Retina (tissue), 1 donor: ENCODE measurements at regions not wholly inside any gene's neighbourhood (a gene's known extent, or its start where the extent isn't known, plus 50 kb on each side); places are given as distances from the start of the nearest gene placed in this dataset.

Experiments used
- DNase-seq: peaks from one replicate; pipeline ENCODE4 v3.0.0-alpha.2; 2016

DNA sequence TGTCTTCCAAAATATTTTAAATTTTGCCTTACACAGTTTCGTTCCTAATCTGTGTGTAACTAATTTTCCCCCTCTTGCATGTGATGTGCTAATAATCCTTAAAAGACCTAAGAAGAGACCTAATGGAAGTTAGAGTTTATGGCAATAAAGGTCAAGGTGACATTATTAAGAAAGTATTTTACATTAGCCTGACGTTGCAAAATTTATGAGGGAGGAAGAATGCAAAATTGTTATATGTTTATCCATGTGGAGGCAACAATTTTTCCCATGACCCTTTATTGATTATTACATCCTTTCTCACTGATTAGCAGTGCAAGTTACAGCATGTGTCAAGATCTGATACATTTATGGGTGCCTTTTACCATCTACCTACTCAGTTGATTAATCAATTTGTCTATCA is 373.8 kb upstream of the ROBO1 start:
- DNase-seq, result no peak

GRCh38 chr3:80116281-80116680 is 348.5 kb upstream of the ROBO1 start:
- no peak for DNase-seq

DNA sequence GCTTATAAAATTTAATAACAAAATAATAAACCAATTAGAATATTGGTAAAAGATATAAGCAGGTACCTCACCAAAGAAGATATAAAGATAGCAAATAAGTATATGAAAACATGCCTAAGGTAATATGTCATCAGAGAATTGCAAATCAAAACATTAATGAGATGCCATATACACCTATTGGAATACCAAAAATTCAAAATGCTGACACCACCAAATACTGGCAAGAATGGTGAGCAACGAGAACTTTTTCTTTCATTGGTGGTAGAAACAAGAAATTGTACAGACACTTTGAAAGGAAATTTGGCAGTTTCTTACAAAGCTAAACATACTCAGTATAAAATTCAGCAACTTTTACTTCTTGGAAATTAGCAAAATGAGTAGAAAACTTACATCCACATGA is 346.9 kb upstream of the ROBO1 start:
- DNase-seq, result no peak

DNA sequence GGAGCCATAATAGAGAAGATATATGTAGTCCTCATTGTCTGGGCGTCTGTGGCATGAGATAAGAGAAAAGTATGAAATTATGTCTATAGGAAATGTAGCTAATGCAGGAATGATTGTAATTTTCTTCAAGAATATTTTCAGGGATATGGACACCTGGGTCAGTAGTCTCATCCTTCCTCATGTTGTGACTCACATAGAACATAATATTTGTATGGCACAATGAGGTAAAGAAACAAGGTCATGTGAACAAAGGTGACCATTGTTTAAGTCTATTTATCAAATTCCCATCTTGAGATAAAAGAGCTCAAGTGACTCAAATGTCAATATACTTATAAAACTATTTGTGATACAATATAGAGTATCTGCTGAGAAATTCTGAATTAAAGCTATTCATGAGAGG is 345.5 kb upstream of the ROBO1 start:
- no peak for DNase-seq

GRCh38 chr3:80099559-80100066 is 331.8 kb upstream of the ROBO1 start:
- DNase-seq, result no peak

- DNase-seq, result no peak
Observed at GRCh38 chr3:80097674-80098073, 329.9 kb upstream of the ROBO1 start.

DNA sequence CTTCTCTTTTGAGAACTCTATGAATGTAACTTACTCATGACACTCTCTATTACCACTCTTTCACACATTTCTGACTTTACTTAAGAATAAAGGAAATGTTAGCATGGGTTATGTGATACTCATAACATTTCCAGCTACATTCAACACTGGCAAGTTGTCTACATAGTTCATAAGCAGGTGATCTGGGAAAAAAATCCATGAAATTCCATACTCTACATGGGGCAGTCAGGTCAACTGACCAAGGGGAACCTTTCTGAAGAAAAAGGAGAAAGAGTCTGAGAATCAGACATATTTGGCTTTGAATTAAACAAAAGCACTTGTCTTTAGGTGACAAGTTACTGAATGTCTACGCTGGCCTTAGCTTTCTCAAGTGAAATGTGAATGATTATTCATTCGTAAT is 329.1 kb upstream of the ROBO1 start:
- DNase-seq, result no peak

- no peak for DNase-seq
Observed at GRCh38 chr3:80094589-80094988, 326.8 kb upstream of the ROBO1 start.

- no peak for DNase-seq
Observed at GRCh38 chr3:80087767-80088166, 320.0 kb upstream of the ROBO1 start.

DNA sequence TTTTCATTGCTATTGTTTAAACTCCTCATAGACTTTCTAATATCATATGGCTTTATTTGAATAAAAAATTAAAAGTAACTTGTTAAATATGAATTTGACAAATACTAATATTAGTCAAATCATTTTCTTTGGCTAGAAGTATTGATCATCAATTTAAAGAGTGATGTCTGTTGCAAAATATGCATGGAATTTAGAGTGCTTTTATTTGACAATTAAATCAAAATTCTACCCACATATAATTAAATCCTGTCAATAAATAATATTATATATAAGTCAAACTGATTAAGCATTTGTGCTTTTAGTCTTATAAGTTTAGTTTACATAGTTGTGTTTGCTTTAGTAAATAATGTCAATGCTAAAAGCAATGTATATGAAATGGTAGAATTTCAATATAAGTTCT is 318.6 kb upstream of the ROBO1 start:
- DNase-seq, result no peak

DNA sequence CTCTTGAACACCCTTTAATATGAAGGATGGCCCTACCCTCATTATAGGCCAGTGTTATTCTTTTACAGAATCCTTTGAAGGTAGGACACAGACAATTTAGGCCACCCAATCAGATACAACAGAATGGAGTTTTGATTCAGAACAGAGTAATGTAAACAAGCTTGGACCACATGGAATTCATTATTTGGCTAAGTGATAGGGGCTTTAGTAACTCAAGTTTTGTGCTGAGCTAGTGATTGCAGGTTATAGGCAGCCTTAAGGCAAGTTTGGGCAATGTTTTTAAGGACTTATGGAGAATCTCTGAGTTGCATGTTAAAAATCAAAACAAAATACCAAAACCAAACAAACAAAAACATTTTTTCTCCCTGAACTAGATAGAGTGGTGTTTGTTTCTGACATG is 312.1 kb upstream of the ROBO1 start:
- DNase-seq, result no peak

DNA sequence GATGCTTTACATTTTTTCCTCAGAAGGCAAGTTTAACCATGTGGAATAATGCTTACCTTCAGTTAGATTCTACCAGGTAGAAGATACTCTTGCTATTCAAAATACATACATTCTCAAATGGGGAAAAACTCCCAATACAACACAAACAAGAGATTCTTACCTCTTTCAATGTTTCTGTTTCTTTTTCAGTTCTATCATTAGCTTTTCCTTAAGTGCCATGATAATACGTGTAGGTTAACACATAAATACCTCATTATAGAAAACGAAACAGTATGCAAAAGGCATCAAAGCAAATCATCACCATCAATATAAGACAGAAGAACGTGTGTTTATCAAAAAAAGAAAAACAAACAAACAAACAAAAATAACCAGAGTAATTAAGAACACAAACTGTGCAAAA is 300.7 kb upstream of the ROBO1 start:
- DNase-seq, result no peak

GRCh38 chr3:80063535-80063934 is 295.7 kb upstream of the ROBO1 start:
- no peak for DNase-seq

- DNase-seq, result no peak
Observed at GRCh38 chr3:80060664-80061063, 292.9 kb upstream of the ROBO1 start.

DNA sequence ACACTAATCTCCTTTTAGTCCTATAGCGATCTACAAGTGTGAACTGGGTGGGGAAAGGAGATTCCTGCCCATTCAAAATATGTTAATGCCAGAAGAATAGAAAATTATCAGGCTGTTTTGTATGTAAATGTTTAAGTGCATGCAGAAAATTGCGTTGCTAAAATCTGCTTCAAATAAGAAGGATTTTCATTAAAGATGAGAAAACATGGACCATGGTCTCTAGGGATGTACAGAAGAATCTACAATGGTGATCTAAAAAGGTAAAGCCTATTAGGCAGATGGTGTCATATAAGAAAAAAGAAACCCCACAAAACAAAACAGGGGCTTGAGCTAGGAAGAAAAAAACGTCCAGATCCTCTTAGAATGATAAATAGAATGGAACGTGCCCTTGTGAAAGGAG is 287.5 kb upstream of the ROBO1 start:
- no peak for DNase-seq

DNA sequence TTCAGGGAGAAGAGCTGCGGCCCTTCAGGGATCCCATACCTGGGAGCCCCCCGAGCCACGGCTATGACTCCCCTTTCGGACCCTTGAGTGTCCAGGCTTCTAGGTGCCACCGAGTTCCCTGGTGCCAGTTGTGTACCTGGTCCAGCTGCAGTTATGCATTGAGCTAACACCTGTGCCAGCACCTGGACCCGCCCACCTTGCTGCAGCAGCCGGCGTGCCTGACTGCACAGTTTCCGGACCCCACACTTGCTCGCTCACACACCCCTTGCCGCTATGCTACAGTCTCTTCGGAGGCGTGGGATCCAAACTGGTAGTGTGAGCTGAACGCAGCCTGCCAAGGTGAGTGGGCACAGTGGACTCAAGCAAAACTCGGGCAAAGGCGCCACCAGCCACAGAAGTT is 284.5 kb upstream of the ROBO1 start:
- no peak for DNase-seq

GRCh38 chr3:80051602-80051962 is 283.8 kb upstream of the ROBO1 start:
- DNase-seq, result no peak

DNA sequence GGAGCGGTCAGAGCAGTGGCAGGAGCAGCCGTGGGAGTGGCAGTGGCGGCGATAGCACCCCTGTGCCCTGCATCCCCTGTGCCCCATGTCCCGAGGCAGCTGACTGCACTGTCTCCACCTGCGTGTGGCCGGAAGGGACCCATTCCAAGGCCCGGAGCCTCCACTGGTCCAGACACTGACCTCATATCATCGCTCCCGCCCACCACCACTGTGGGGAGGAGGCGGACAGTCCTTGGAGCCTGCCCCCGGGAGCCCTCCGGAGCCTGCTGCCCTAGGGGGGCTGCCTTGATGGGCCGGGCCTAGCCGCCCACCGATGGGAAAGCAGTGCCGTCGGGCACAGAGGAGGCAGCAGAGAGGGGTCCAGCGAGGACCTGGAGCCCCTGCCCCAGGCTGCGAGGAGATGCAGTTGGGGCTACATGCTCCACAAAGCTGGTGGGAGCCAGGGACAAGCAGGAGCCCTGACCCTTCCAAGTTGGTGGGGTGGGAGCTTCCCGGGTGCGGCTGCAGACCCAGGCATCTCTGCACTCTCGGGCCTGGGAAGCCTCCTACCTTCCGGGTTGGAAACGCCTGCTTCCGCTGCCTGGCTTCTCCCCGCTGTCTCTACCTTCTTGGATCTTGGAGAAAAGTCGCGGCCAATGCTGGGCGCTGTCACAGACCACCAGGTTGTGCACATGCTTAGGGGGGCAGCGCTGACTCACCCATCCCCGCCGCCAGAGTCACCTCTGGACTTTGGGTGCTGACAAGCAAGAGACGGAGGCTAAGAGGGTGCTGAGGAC is 283.2 kb upstream of the ROBO1 start:
- no peak for DNase-seq

- no peak for DNase-seq
Observed at GRCh38 chr3:80043226-80043625, 275.4 kb upstream of the ROBO1 start.

GRCh38 chr3:80040067-80040466 is 272.3 kb upstream of the ROBO1 start:
- no peak for DNase-seq

DNA sequence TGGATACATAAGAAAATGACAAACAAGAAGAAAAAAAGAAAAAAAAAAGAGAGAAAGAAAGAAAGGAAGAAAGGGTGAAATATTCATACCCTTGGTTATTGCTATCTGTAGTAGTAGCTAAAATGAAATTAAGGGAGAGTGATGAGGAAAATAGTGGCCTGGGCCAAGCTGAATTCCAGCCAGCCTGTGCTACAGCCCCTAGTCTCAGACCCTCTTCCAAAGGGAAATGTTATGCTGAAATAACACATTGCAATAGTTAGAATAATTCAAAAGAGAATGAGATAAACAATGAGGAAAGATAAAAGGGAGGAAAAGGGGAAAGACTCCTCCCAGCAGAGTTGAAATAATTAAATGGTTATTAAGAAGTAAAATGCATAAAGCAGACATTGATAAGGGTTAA is 268.4 kb upstream of the ROBO1 start:
- no peak for DNase-seq

DNA sequence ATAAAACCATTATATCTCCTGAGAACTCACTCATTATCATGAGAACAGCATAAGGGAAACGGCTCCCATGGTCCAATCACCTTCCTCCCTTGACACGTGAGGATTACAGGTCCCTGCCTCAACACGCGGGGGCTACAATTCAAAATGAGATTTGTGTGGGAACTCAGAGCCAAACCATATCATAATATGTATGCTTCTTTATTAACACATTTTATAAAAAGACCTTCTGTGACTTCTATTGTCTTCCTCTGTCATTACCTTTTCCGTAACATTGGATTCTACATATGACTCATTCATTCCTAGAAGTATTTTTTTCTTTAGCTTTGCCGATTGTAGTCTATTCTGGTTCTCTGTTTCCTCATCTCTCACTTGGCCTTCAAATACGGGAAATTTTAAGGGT is 267.2 kb upstream of the ROBO1 start:
- DNase-seq, result no peak

DNA sequence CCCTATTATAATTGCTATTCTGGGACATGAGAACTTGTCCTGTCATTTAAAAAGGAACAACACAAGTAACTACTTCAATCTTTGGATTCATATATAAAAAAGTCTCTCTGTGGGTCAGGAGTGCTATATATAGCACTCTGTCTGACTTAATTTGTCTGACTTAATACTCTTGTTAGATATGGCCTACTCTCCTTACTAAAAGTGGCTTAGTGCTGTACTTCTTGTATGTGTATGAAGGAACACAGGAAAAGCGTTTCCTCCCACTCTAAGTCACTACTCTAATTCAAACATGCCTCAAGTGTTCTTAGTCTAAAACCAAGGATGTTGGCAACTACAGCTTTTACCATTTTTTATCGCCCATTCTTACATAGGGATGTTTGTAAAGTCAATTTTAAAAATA is 255.2 kb upstream of the ROBO1 start:
- no peak for DNase-seq

- no peak for DNase-seq
Observed at GRCh38 chr3:80018375-80018774, 250.6 kb upstream of the ROBO1 start.

- DNase-seq, result no peak
Observed at GRCh38 chr3:80017369-80017768, 249.6 kb upstream of the ROBO1 start.
